Astrocyte (in vitro differentiated cells and primary cell): ENCODE measurements at regions not wholly inside any gene's neighbourhood (a gene's known extent, or its start where the extent isn't known, plus 50 kb on each side); places are given as distances from the start of the nearest gene placed in this dataset.

Experiments
- EZH2 ChIP-seq: IDR thresholded peaks from 2 replicates; pipeline ENCODE4 v1.6.1; 2012; ENCODE audit warnings: mild to moderate bottlenecking, low read length, inconsistent platforms; ENCODE audit not compliant: insufficient read depth
- TF ChIP-seq, protein P1 (sequence below): IDR thresholded peaks from 2 replicates; pipeline ENCODE4 v1.5.1; 2011; ENCODE audit warnings: low read depth, mild to moderate bottlenecking, inconsistent platforms, low read length, moderate library complexity; ENCODE audit not compliant: insufficient read depth

DNA sequence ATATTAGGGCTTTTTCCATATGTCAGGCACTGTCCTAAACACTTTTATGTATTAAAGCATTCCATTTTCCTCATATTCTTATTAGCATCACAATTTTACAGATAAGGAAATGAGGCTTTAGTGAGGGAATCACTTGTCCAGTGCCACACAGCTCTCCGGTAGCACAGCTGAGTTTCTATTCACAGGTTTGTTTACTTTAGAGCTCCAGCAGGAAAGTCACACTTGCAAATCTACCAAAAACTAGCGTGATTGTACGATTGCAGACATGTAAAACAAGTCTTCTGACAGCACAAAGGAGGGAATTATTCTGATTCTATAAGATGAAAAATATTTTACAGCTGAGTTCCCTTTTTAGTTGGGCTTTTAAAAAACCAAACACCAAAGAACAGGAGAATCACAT, 472.1 kb downstream of the TMA16 start:
- TF ChIP-seq, protein P1, sequence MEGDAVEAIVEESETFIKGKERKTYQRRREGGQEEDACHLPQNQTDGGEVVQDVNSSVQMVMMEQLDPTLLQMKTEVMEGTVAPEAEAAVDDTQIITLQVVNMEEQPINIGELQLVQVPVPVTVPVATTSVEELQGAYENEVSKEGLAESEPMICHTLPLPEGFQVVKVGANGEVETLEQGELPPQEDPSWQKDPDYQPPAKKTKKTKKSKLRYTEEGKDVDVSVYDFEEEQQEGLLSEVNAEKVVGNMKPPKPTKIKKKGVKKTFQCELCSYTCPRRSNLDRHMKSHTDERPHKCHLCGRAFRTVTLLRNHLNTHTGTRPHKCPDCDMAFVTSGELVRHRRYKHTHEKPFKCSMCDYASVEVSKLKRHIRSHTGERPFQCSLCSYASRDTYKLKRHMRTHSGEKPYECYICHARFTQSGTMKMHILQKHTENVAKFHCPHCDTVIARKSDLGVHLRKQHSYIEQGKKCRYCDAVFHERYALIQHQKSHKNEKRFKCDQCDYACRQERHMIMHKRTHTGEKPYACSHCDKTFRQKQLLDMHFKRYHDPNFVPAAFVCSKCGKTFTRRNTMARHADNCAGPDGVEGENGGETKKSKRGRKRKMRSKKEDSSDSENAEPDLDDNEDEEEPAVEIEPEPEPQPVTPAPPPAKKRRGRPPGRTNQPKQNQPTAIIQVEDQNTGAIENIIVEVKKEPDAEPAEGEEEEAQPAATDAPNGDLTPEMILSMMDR, result no peak
- TF ChIP-seq EZH2, result no peak
